Thyroid gland (tissue), 4 donors: ENCODE measurements at regions not wholly inside any gene's neighbourhood (a gene's known extent, or its start where the extent isn't known, plus 50 kb on each side); places are given as distances from the start of the nearest gene placed in this dataset.

ENCODE experiments used
- POLR2A ChIP-seq, 2 donors: fragments of 450-650 bp; IDR thresholded peaks; one replicate each; pipeline ENCODE4 v1.6.1; 2017; ENCODE audit warnings: antibody characterized with exemption in 2 of 2, mild to moderate bottlenecking in 2 of 2, moderate library complexity in 1 of 2
- TF ChIP-seq, protein P1 (sequence below), 6 experiments: fragments of 200-600 bp in 3 of 6; fragments of 450-650 bp in 3 of 6; sonication (generic) in 3 of 6; IDR thresholded peaks; one replicate each; pipeline ENCODE4 v1.5.1; 2016 to 2019; ENCODE audit warnings: antibody characterized with exemption in 6 of 6, mild to moderate bottlenecking in 2 of 6, inconsistent platforms in 1 of 6, moderate library complexity in 1 of 6

DNA sequence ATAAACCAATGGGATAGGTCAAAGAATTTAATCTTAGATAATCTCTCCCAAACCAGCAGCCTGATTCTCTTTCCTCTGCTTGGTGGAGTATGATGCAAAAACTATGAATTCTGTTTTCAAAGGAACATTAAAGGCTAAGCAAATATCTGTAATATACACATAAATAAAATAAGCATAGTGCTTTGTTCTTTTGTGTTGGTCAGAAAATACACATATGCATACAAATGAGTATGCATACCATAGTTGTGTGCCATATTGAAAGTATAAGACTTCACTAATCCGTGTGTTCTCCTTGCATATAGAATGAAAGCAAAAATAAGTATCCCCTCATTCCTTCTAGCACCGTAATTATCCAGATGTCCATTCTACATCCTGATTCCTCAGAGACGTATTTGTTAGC lies 1949.7 kb upstream of the CELF4 start:
- TF ChIP-seq, protein P1, sequence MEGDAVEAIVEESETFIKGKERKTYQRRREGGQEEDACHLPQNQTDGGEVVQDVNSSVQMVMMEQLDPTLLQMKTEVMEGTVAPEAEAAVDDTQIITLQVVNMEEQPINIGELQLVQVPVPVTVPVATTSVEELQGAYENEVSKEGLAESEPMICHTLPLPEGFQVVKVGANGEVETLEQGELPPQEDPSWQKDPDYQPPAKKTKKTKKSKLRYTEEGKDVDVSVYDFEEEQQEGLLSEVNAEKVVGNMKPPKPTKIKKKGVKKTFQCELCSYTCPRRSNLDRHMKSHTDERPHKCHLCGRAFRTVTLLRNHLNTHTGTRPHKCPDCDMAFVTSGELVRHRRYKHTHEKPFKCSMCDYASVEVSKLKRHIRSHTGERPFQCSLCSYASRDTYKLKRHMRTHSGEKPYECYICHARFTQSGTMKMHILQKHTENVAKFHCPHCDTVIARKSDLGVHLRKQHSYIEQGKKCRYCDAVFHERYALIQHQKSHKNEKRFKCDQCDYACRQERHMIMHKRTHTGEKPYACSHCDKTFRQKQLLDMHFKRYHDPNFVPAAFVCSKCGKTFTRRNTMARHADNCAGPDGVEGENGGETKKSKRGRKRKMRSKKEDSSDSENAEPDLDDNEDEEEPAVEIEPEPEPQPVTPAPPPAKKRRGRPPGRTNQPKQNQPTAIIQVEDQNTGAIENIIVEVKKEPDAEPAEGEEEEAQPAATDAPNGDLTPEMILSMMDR (IDR thresholded peaks at IDR 0.05): no peak
- TF ChIP-seq POLR2A (IDR thresholded peaks at IDR 0.05): no peak
